Caco-2 (cell line): ENCODE measurements at regions not wholly inside any gene's neighbourhood (a gene's known extent, or its start where the extent isn't known, plus 50 kb on each side); places are given as distances from the start of the nearest gene placed in this dataset.

ENCODE experiments used
- BruUV-seq: library from RNA; stranded (reverse); fragments of 400-500 nt; replicated peaks from 2 replicates; lab custom pipeline; 2021; lab: Mats Ljungman, UMichigan
- CTCF ChIA-PET: fragments of 300-600 bp; sonication (Branson Sonifier 250); formaldehyde crosslinking; loops from one replicate; lab custom pipeline; 2022; ENCODE audit warnings: antibody characterized with exemption; lab: Charles Lee
- POLR2A ChIA-PET: fragments of 300-600 bp; sonication (Branson Sonifier 250); formaldehyde crosslinking; loops from one replicate; lab custom pipeline; 2022; ENCODE audit warnings: antibody characterized with exemption; lab: Charles Lee
- DNase-seq, 2 experiments: peaks; one replicate each; pipeline versions ENCODE4 v3.0.0 to v3.0.0-alpha.2; 2020 to 2022
- H3K27me3 ChIP-seq: replicated peaks from 2 replicates; pipeline ENCODE4 v1.6.0; 2011; ENCODE audit warnings: low read length; ENCODE audit not compliant: control insufficient read depth, insufficient read depth
- H3K36me3 ChIP-seq: 2 replicates; pipeline ENCODE4 v1.5.1; 2011; ENCODE audit warnings: low read length; ENCODE audit not compliant: control insufficient read depth, insufficient read depth
- H3K4me1 ChIP-seq: fragments of 250-450 bp; sonication (Bioruptor Pico); 2 replicates; pipeline ENCODE4 v1.5.1; 2020; ENCODE audit warnings: mild to moderate bottlenecking
- H3K4me3 ChIP-seq: 2 replicates; pipeline ENCODE4 v1.5.1; 2011; ENCODE audit warnings: low read depth, mild to moderate bottlenecking, control low read depth, low read length
- H3K9me3 ChIP-seq: fragments of 250-450 bp; sonication (Bioruptor Pico); 2 replicates; pipeline ENCODE4 v1.5.1; 2020; ENCODE audit warnings: mild to moderate bottlenecking, moderate library complexity
- H3K27ac Mint-ChIP-seq: one replicate; pipeline ENCODE4 v1.8.0; 2022; ENCODE audit warnings: mixed read lengths; ENCODE audit not compliant: unreplicated experiment
- H3K27me3 Mint-ChIP-seq: one replicate; pipeline ENCODE4 v1.8.0; 2022; ENCODE audit warnings: mixed read lengths; ENCODE audit not compliant: insufficient read depth, unreplicated experiment
- H3K36me3 Mint-ChIP-seq: one replicate; pipeline ENCODE4 v1.8.0; 2022; ENCODE audit warnings: mild to moderate bottlenecking, mixed read lengths; ENCODE audit not compliant: insufficient read depth, unreplicated experiment
- H3K4me1 Mint-ChIP-seq: one replicate; pipeline ENCODE4 v1.8.0; 2022; ENCODE audit warnings: low read depth, mixed read lengths; ENCODE audit not compliant: unreplicated experiment
- H3K4me3 Mint-ChIP-seq: one replicate; pipeline ENCODE4 v1.8.0; 2022; ENCODE audit warnings: mild to moderate bottlenecking, moderate library complexity, mixed read lengths; ENCODE audit not compliant: unreplicated experiment
- H3K9me3 Mint-ChIP-seq: one replicate; pipeline ENCODE4 v1.8.0; 2022; ENCODE audit warnings: mixed read lengths; ENCODE audit not compliant: unreplicated experiment
- intact Hi-C: fragments of 100-400 bp; cut with micrococcal nuclease; formaldehyde crosslinking; loops from one replicate; pipeline ENCODE4 v1.10.0; 2022; ENCODE audit not compliant: unreplicated experiment
- TF ChIP-seq, protein P1 (sequence below), 2 experiments: fragments of 200-600 bp in 1 of 2; IDR thresholded peaks; 1 replicate in 1 of 2; 2 replicates in 1 of 2; pipeline versions ENCODE4 v1.5.1 to v1.8.0; 2011 to 2022; ENCODE audit warnings: antibody characterized with exemption in 1 of 2, control low read depth in 1 of 2, inconsistent platforms in 1 of 2, low read depth in 1 of 2, low read length in 1 of 2, mild to moderate bottlenecking in 1 of 2, moderate library complexity in 1 of 2; ENCODE audit not compliant: insufficient read depth in 1 of 2, severe bottlenecking in 1 of 2, unreplicated experiment in 1 of 2

GRCh38 chr6:147903321-147903720 is 394.8 kb downstream of the SAMD5 start:
- ChIA-PET POLR2A (no interaction called here), CTCF (no interaction called here)
- no peak overlapping the region for H3K4me3 ChIP-seq
- Mint-ChIP-seq H3K27ac (no peak overlapping the region), H3K27me3 (no peaks in the 10 kb centered on the region), H3K9me3 (no peaks in the 10 kb centered on the region), H3K4me3 (no peak overlapping the region), H3K4me1 (peaks cover 7% of the 10 kb centered on the region), H3K36me3 (no peaks in the 10 kb centered on the region)
- H3K9me3 ChIP-seq = no peaks in the 10 kb centered on the region
- no peaks in the 10 kb centered on the region for H3K36me3 ChIP-seq
- no peaks in the 10 kb centered on the region for H3K4me1 ChIP-seq
- DNase-seq = no peak
- intact Hi-C loops = no loop called here
- H3K27me3 ChIP-seq = no peaks in the 10 kb centered on the region
- no TSS peak for BruUV-seq
- TF ChIP-seq, protein P1, sequence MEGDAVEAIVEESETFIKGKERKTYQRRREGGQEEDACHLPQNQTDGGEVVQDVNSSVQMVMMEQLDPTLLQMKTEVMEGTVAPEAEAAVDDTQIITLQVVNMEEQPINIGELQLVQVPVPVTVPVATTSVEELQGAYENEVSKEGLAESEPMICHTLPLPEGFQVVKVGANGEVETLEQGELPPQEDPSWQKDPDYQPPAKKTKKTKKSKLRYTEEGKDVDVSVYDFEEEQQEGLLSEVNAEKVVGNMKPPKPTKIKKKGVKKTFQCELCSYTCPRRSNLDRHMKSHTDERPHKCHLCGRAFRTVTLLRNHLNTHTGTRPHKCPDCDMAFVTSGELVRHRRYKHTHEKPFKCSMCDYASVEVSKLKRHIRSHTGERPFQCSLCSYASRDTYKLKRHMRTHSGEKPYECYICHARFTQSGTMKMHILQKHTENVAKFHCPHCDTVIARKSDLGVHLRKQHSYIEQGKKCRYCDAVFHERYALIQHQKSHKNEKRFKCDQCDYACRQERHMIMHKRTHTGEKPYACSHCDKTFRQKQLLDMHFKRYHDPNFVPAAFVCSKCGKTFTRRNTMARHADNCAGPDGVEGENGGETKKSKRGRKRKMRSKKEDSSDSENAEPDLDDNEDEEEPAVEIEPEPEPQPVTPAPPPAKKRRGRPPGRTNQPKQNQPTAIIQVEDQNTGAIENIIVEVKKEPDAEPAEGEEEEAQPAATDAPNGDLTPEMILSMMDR (IDR thresholded peaks at IDR 0.05; ENCODE audit: insufficient read depth in 1 of 2, low read depth in 1 of 2, low read length in 1 of 2, severe bottlenecking in 1 of 2, unreplicated experiment in 1 of 2) = no peak

- BruUV-seq = no TSS peak
- no peaks in the 10 kb centered on the region for H3K9me3 ChIP-seq
- DNase-seq = no peak
- H3K4me3 Mint-ChIP-seq = no peak overlapping the region
- H3K27me3 ChIP-seq = no peaks in the 10 kb centered on the region
- no peak overlapping the region for H3K27ac Mint-ChIP-seq
- peaks cover 7% of the 10 kb centered on the region for H3K4me1 Mint-ChIP-seq
- H3K36me3 ChIP-seq = no peaks in the 10 kb centered on the region
- ChIA-PET POLR2A (no interaction called here), CTCF (no interaction called here)
- no peaks in the 10 kb centered on the region for H3K27me3 Mint-ChIP-seq
- no peaks in the 10 kb centered on the region for H3K9me3 Mint-ChIP-seq
- H3K4me1 ChIP-seq = no peaks in the 10 kb centered on the region
- no peaks in the 10 kb centered on the region for H3K36me3 Mint-ChIP-seq
- intact Hi-C loops = no loop called here
- H3K4me3 ChIP-seq = no peak overlapping the region
- TF ChIP-seq, protein P1 (IDR thresholded peaks at IDR 0.05; ENCODE audit: insufficient read depth in 1 of 2, low read depth in 1 of 2, low read length in 1 of 2, severe bottlenecking in 1 of 2, unreplicated experiment in 1 of 2) = no peak
These were observed 395.4 kb downstream of the SAMD5 start for GRCh38 chr6:147903931-147904330.

DNA sequence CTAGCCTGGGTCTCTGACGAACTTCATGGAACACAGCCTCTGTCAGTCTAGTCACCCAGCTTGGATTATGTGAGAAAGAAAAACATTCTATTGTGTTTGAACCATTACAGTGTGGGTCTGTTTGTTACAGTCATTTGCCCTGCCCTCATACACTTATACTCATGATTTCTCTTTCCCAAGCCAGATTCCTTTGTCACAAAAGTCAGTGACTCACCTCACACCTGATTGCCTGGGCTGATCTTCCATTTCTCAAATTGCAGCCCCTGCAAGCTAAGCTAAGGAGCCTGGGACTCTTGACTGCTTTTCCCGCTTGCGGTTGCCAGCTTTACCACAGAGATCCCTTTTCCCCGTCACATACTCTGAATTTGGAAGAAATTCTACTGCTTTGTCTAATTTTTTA is 395.9 kb downstream of the SAMD5 start:
- intact Hi-C loops = no loop called here
- Mint-ChIP-seq H3K9me3 (no peaks in the 10 kb centered on the region), H3K27me3 (no peaks in the 10 kb centered on the region), H3K36me3 (no peaks in the 10 kb centered on the region), H3K27ac (no peak overlapping the region), H3K4me1 (peaks cover 7% of the 10 kb centered on the region), H3K4me3 (no peak overlapping the region)
- Histone ChIP-seq H3K27me3 (no peaks in the 10 kb centered on the region), H3K9me3 (no peaks in the 10 kb centered on the region), H3K36me3 (no peaks in the 10 kb centered on the region), H3K4me3 (no peak overlapping the region), H3K4me1 (no peaks in the 10 kb centered on the region)
- TF ChIP-seq, protein P1 (IDR thresholded peaks at IDR 0.05; ENCODE audit: insufficient read depth in 1 of 2, low read depth in 1 of 2, low read length in 1 of 2, severe bottlenecking in 1 of 2, unreplicated experiment in 1 of 2) = no peak
- no peak for DNase-seq
- no TSS peak for BruUV-seq
- ChIA-PET POLR2A (no interaction called here), CTCF (no interaction called here)
